GM18517 (cell line): ENCODE measurements at regions not wholly inside any gene's neighbourhood (a gene's known extent, or its start where the extent isn't known, plus 50 kb on each side); places are given as distances from the start of the nearest gene placed in this dataset.

Source experiments
- ATAC-seq: cut with Tn5 transposase; IDR thresholded peaks from one replicate; pipeline ENCODE4 v1.9.1; 2021; ENCODE audit warnings: mild to moderate bottlenecking, moderate library complexity; ENCODE audit not compliant: unreplicated experiment

- no peak for ATAC-seq
Measured at GRCh38 chr20:57841297-57841866, 131.6 kb upstream of the PMEPA1 start.

GRCh38 chr20:57840504-57841296, 130.9 kb upstream of the PMEPA1 start:
- no peak for ATAC-seq

GRCh38 chr20:57840066-57840465, 130.3 kb upstream of the PMEPA1 start:
- ATAC-seq = no peak

- ATAC-seq = no peak
Measured at GRCh38 chr20:57838670-57839151, 128.9 kb upstream of the PMEPA1 start.

- no peak for ATAC-seq
Measured at GRCh38 chr20:57837208-57838035, 127.6 kb upstream of the PMEPA1 start.

- ATAC-seq = no peak
Measured at GRCh38 chr20:57835588-57836455, 126.0 kb upstream of the PMEPA1 start.

GRCh38 chr20:57835074-57835452, 125.2 kb upstream of the PMEPA1 start:
- ATAC-seq = no peak

GRCh38 chr20:57834306-57835073, 124.7 kb upstream of the PMEPA1 start:
- no peak for ATAC-seq

- no peak for ATAC-seq
Measured at GRCh38 chr20:57831993-57832585, 122.3 kb upstream of the PMEPA1 start.

- ATAC-seq = no peak
Measured at GRCh38 chr20:57831326-57831992, 121.6 kb upstream of the PMEPA1 start.

- ATAC-seq = no peak
Measured at GRCh38 chr20:57830515-57830895, 120.7 kb upstream of the PMEPA1 start.

GRCh38 chr20:57829805-57830514, 120.1 kb upstream of the PMEPA1 start:
- no peak for ATAC-seq

- no peak for ATAC-seq
Measured at GRCh38 chr20:57829336-57829735, 119.5 kb upstream of the PMEPA1 start.

GRCh38 chr20:57828696-57829095, 118.9 kb upstream of the PMEPA1 start:
- ATAC-seq = no peak

- no peak for ATAC-seq
Measured at GRCh38 chr20:57826666-57827287, 117.0 kb upstream of the PMEPA1 start.

GRCh38 chr20:57824909-57825308, 115.1 kb upstream of the PMEPA1 start:
- no peak for ATAC-seq

- no peak for ATAC-seq
Measured at GRCh38 chr20:57821935-57822334, 112.1 kb upstream of the PMEPA1 start.
